H1 (cell line): ENCODE measurements at regions not wholly inside any gene's neighbourhood (a gene's known extent, or its start where the extent isn't known, plus 50 kb on each side); places are given as distances from the start of the nearest gene placed in this dataset.

Source experiments
- CTCF ChIA-PET: fragments of 300-600 bp; sonication (Branson Sonifier 250); formaldehyde crosslinking; loops from one replicate; lab custom pipeline; 2021; ENCODE audit not compliant: partially characterized antibody; lab: Charles Lee
- POLR2A ChIA-PET: fragments of 300-600 bp; sonication (Branson Sonifier 250); formaldehyde crosslinking; loops from one replicate; lab custom pipeline; 2021; ENCODE audit warnings: inconsistent platforms; ENCODE audit not compliant: partially characterized antibody; lab: Charles Lee
- DNase-seq, 2 experiments: peaks; one replicate each; pipeline versions ENCODE4 v3.0.0 to v3.0.0-alpha.2; 2010 to 2022; ENCODE audit warnings: low spot score in 2 of 2, low read depth in 1 of 2, mixed read lengths in 1 of 2
- FAIRE-seq: peaks from 2 replicates; lab custom pipeline; 2011; peaks lifted over from hg19 to GRCh38; lab: Jason Lieb, UNC
- H2AFZ ChIP-seq: 2 replicates; pipeline ENCODE4 v1.8.1; 2012; ENCODE audit warnings: low read length, inconsistent platforms
- H2AK5ac ChIP-seq: 2 replicates; pipeline ENCODE4 v1.6.1; 2013; ENCODE audit warnings: low read depth, low read length
- H2BK120ac ChIP-seq: replicated peaks from 2 replicates; pipeline ENCODE3; 2013; ENCODE audit warnings: low read depth, low read length, inconsistent platforms
- H2BK12ac ChIP-seq: 2 replicates; pipeline ENCODE4 v1.6.1; 2013; ENCODE audit warnings: low read depth, low read length
- H2BK15ac ChIP-seq: 2 replicates; pipeline ENCODE4 v1.6.1; 2013; ENCODE audit warnings: low read length
- H2BK20ac ChIP-seq: 2 replicates; pipeline ENCODE4 v1.6.1; 2013; ENCODE audit warnings: low read length
- H2BK5ac ChIP-seq: 2 replicates; pipeline ENCODE4 v1.6.1; 2013; ENCODE audit warnings: low read depth, low read length
- H3K14ac ChIP-seq: 2 replicates; pipeline ENCODE4 v1.6.1; 2013; ENCODE audit warnings: inconsistent platforms; ENCODE audit not compliant: insufficient read length
- H3K18ac ChIP-seq: 2 replicates; pipeline ENCODE4 v1.6.1; 2013; ENCODE audit warnings: low read length; ENCODE audit errors: extremely low read depth
- H3K23ac ChIP-seq: 2 replicates; pipeline ENCODE4 v1.6.1; 2013; ENCODE audit warnings: inconsistent platforms; ENCODE audit not compliant: insufficient read length
- H3K23me2 ChIP-seq: 2 replicates; pipeline ENCODE4 v1.6.1; 2013; ENCODE audit warnings: low read depth, low read length
- H3K27ac ChIP-seq: 2 replicates; pipeline ENCODE4 v1.6.1; 2011; ENCODE audit warnings: low read depth, low read length, inconsistent platforms
- H3K27me3 ChIP-seq, 4 experiments: replicated peaks in 1 of 4; 1 replicate in 1 of 4; 2 replicates in 3 of 4; pipeline versions ENCODE4 v1.6.1 to v1.8.1; 2011 to 2013; ENCODE audit warnings: low read length in 3 of 4, mild to moderate bottlenecking in 3 of 4, inconsistent platforms in 2 of 4, mixed read lengths in 2 of 4, moderate library complexity in 1 of 4; ENCODE audit not compliant: control insufficient read depth in 3 of 4, insufficient read depth in 3 of 4; ENCODE audit errors: extremely low read depth in 1 of 4
- H3K36me3 ChIP-seq, 4 experiments: 2 replicates each; pipeline versions ENCODE4 v1.6.1 to v1.8.1; 2011 to 2013; ENCODE audit warnings: mild to moderate bottlenecking in 4 of 4, low read length in 3 of 4, moderate library complexity in 2 of 4, control low read depth in 1 of 4, inconsistent platforms in 1 of 4; ENCODE audit not compliant: insufficient read depth in 4 of 4, control insufficient read depth in 2 of 4
- H3K4ac ChIP-seq: replicated peaks from 2 replicates; pipeline ENCODE3; 2013; ENCODE audit warnings: low read length, low read depth, mixed read lengths, inconsistent platforms; ENCODE audit not compliant: insufficient read length
- H3K4me1 ChIP-seq, 4 experiments: replicated peaks in 1 of 4; 1 replicate in 1 of 4; 2 replicates in 3 of 4; pipeline versions ENCODE4 v1.6.1 to v1.8.1; 2011 to 2013; ENCODE audit warnings: low read length in 3 of 4, inconsistent platforms in 2 of 4, mixed read lengths in 1 of 4; ENCODE audit not compliant: insufficient read depth in 4 of 4, control insufficient read depth in 3 of 4
- H3K4me2 ChIP-seq, 2 experiments: 2 replicates each; pipeline versions ENCODE4 v1.6.1 to v1.8.1; 2011 to 2013; ENCODE audit warnings: low read depth in 2 of 2, low read length in 2 of 2, control low read depth in 1 of 2, inconsistent platforms in 1 of 2, mild to moderate bottlenecking in 1 of 2; ENCODE audit not compliant: insufficient read depth in 1 of 2
- H3K4me3 ChIP-seq, 4 experiments: fragments of 200-600, 300-600 bp in 1 of 4; sonication (generic), shearing (Covaris generic), sonication (Bioruptor Twin) in 1 of 4; 2 replicates each; pipeline versions ENCODE4 v1.5.1 to v1.8.1; 2011 to 2016; ENCODE audit warnings: low read length in 4 of 4, low read depth in 3 of 4, control low read depth in 2 of 4, inconsistent platforms in 2 of 4, mild to moderate bottlenecking in 2 of 4, mixed read lengths in 1 of 4, moderate library complexity in 1 of 4; ENCODE audit not compliant: insufficient read depth in 2 of 4; ENCODE audit errors: extremely low read depth in 1 of 4
- H3K56ac ChIP-seq: replicated peaks from 2 replicates; pipeline ENCODE3; 2013; ENCODE audit warnings: low read depth, mild to moderate bottlenecking, mixed read lengths, low read length, inconsistent platforms; ENCODE audit not compliant: insufficient read length
- H3K79me1 ChIP-seq: 2 replicates; pipeline ENCODE4 v1.6.1; 2013; ENCODE audit warnings: low read depth, low read length, control low read depth
- H3K79me2 ChIP-seq, 2 experiments: 2 replicates each; pipeline versions ENCODE4 v1.6.1 to v1.8.1; 2012 to 2013; ENCODE audit warnings: low read length in 2 of 2, mild to moderate bottlenecking in 2 of 2, inconsistent platforms in 1 of 2; ENCODE audit not compliant: insufficient read depth in 2 of 2, control insufficient read depth in 1 of 2
- H3K9ac ChIP-seq, 4 experiments: replicated peaks in 1 of 4; 1 replicate in 1 of 4; 2 replicates in 3 of 4; pipeline versions ENCODE4 v1.6.1 to v1.8.1; 2011 to 2013; ENCODE audit warnings: low read depth in 3 of 4, low read length in 3 of 4, control low read depth in 2 of 4, mild to moderate bottlenecking in 2 of 4, moderate library complexity in 2 of 4, inconsistent platforms in 1 of 4; ENCODE audit errors: extremely low read depth in 1 of 4
- H3K9me3 ChIP-seq, 2 experiments: 2 replicates each; pipeline versions ENCODE4 v1.6.1 to v1.8.1; 2012 to 2013; ENCODE audit warnings: mild to moderate bottlenecking in 2 of 2, moderate library complexity in 2 of 2, control low read depth in 1 of 2, inconsistent platforms in 1 of 2, low read depth in 1 of 2, low read length in 1 of 2, mixed read lengths in 1 of 2; ENCODE audit not compliant: insufficient read depth in 2 of 2
- H4K20me1 ChIP-seq, 2 experiments: replicated peaks in 1 of 2; 2 replicates each; pipeline versions ENCODE3 to v1.8.1; 2011 to 2013; ENCODE audit warnings: inconsistent platforms in 2 of 2, low read length in 2 of 2, mild to moderate bottlenecking in 1 of 2; ENCODE audit not compliant: insufficient read depth in 2 of 2, control insufficient read depth in 1 of 2
- H4K5ac ChIP-seq: 2 replicates; pipeline ENCODE4 v1.6.1; 2013; ENCODE audit warnings: low read length, low read depth, mixed read lengths, inconsistent platforms; ENCODE audit not compliant: insufficient read length
- H4K8ac ChIP-seq: 2 replicates; pipeline ENCODE4 v1.8.0; 2013; ENCODE audit warnings: mild to moderate bottlenecking, moderate library complexity, low read length, inconsistent platforms; ENCODE audit not compliant: insufficient read depth; ENCODE audit errors: extremely low read depth
- H4K91ac ChIP-seq: replicated peaks from 2 replicates; pipeline ENCODE3; 2013; ENCODE audit warnings: low read length, mixed read lengths, inconsistent platforms; ENCODE audit not compliant: insufficient read length
- ATF2 ChIP-seq: IDR thresholded peaks from 2 replicates; pipeline ENCODE4 v1.6.1; 2012; ENCODE audit warnings: low read length, inconsistent platforms
- BACH1 ChIP-seq: IDR thresholded peaks from 2 replicates; pipeline ENCODE4 v1.6.1; 2012; ENCODE audit warnings: low read length, improper control_type of control experiment
- CREB1 ChIP-seq: IDR thresholded peaks from 2 replicates; pipeline ENCODE4 v1.6.1; 2012; ENCODE audit warnings: inconsistent platforms
- CTCF ChIP-seq, 3 experiments: IDR thresholded peaks; 1 replicate in 2 of 3; 2 replicates in 1 of 3; pipeline versions ENCODE4 v1.5.1 to v1.6.1; 2011; ENCODE audit warnings: low read length in 3 of 3, mild to moderate bottlenecking in 3 of 3, inconsistent platforms in 2 of 3, low read depth in 1 of 3, moderate library complexity in 1 of 3; ENCODE audit not compliant: insufficient read depth in 1 of 3; ENCODE audit errors: control extremely low read depth in 1 of 3
- NANOG ChIP-seq: IDR thresholded peaks from 2 replicates; pipeline ENCODE4 v1.6.1; 2011; ENCODE audit warnings: low read length, low read depth, mild to moderate bottlenecking, inconsistent platforms; ENCODE audit not compliant: insufficient read depth, poor library complexity, severe bottlenecking
- SIN3A ChIP-seq, 2 experiments: IDR thresholded peaks in 1 of 2; conservative IDR thresholded peaks in 1 of 2; 2 replicates each; pipeline ENCODE4 v1.6.1; 2011 to 2012; ENCODE audit warnings: low read length in 2 of 2, improper control_type of control experiment in 1 of 2, low read depth in 1 of 2, mild to moderate bottlenecking in 1 of 2
- SP1 ChIP-seq: IDR thresholded peaks from 2 replicates; pipeline ENCODE4 v1.6.1; 2011; ENCODE audit warnings: low read depth, low read length
- SRF ChIP-seq: IDR thresholded peaks from 2 replicates; pipeline ENCODE4 v1.6.1; 2011; ENCODE audit warnings: mild to moderate bottlenecking, low read depth, low read length, moderate library complexity
- WGBS, 2 experiments: shearing (Covaris generic) in 1 of 2; methylation state at CpG; one replicate each; pipeline versions ENCODE4 v1.1.6 to v1.1.7; 2013 to 2015; ENCODE audit warnings: low lambda C conversion rate in 2 of 2, mixed read lengths in 2 of 2, inconsistent platforms in 1 of 2, low coverage in 1 of 2, missing lambda C conversion rate in 1 of 2; ENCODE audit not compliant: insufficient replicate concordance in 2 of 2, insufficient coverage in 1 of 2, insufficient read length in 1 of 2; ENCODE audit errors: extremely low coverage in 1 of 2, missing lambda C conversion rate in 1 of 2; 5-methylcytosine and 5-hydroxymethylcytosine counted together

- peaks cover 9 to 10% of the 10 kb centered on the region in 2 experiments; a peak in 3 of 4 replicates for H3K9me3 ChIP-seq
- 87% methylated on average over 24 of the region's 24 CpGs; no CpG with 5 or more reads in 1 of the 2 experiments for whole genome bisulfite sequencing, 2 experiments
- no peak overlapping the region for H2BK20ac ChIP-seq
- no peak overlapping the region for H2BK5ac ChIP-seq
- H2AFZ ChIP-seq, result peak overlapping the region; percentile 67; the same call in 1 of the 2 replicates
- no peak overlapping the region for H3K9ac ChIP-seq
- H3K23me2 ChIP-seq, result no peaks in the 10 kb centered on the region
- no peaks in the 10 kb centered on the region for H3K27me3 ChIP-seq
- 0 out of 8 replicates have a peak, but pooled peaks cover 0 to 3% (median 0%) of the 10 kb centered on the region in 4 experiments for H3K36me3 ChIP-seq
- no peaks in the 10 kb centered on the region for H3K79me1 ChIP-seq
- H3K79me2 ChIP-seq, result no peaks in the 10 kb centered on the region
- no peak overlapping the region for H2BK15ac ChIP-seq
- H3K4me1 ChIP-seq, result peaks cover 0 to 5% (median 0%) of the 10 kb centered on the region in 4 experiments; a peak in 2 of 7 replicates
- no peak overlapping the region for H4K91ac ChIP-seq
- FAIRE-seq, result no peak
- POLR2A ChIA-PET, result no interaction called here
- H3K56ac ChIP-seq, result no peak overlapping the region
- no peak overlapping the region for H3K14ac ChIP-seq
- no peak for DNase-seq
- no peak overlapping the region for H2AK5ac ChIP-seq
- H3K27ac ChIP-seq, result no peak overlapping the region
- H4K8ac ChIP-seq, result no peak overlapping the region
- no peak overlapping the region for H3K4me3 ChIP-seq
- no peaks in the 10 kb centered on the region for H4K20me1 ChIP-seq
- H3K4ac ChIP-seq, result no peak overlapping the region
- no peak overlapping the region for H2BK120ac ChIP-seq
- no peak overlapping the region for H2BK12ac ChIP-seq
- H4K5ac ChIP-seq, result no peak overlapping the region
- no peak overlapping the region for H3K23ac ChIP-seq
- CTCF ChIA-PET, result interaction anchor here (1.0 to 6.5 kb wide), 3 partner anchors 8 to 19 kb away, joined by 4 to 53 read pairs (median 7); no protein-coding TSS in a partner anchor
- no peak overlapping the region for H3K4me2 ChIP-seq
- H3K18ac ChIP-seq, result peak overlapping the region; percentile 15; the same call in 1 of the 2 replicates
- TF ChIP-seq CREB1, result no peak
- no peak for TF ChIP-seq BACH1
- TF ChIP-seq SP1, result no peak
- TF ChIP-seq SIN3A (conservative IDR thresholded peaks at IDR 0.05 in 1 of 2, IDR thresholded peaks at IDR 0.05 in 1 of 2; ENCODE audit: low read depth in 1 of 2, low read length in 2 of 2), result no peak
- no peak for TF ChIP-seq NANOG
- TF ChIP-seq ATF2, result no peak
- no peak for TF ChIP-seq CTCF (IDR thresholded peaks at IDR 0.05; ENCODE audit: control extremely low read depth in 1 of 3, insufficient read depth in 1 of 3, low read depth in 1 of 3, low read length in 3 of 3)
- no peak for TF ChIP-seq SRF
Observed at GRCh38 chr10:121681997-121682687, 83.9 kb upstream of the FGFR2 start.
